HL-60 (cell line): ENCODE measurements at regions not wholly inside any gene's neighbourhood (a gene's known extent, or its start where the extent isn't known, plus 50 kb on each side); places are given as distances from the start of the nearest gene placed in this dataset.
A peak's percentile ranks its signal among the peaks of the same experiment; 100 is the strongest.

Experiments used
- DNase-seq, 2 experiments: peaks; one replicate each; pipeline ENCODE4 v3.0.0-alpha.2; 2010 to 2020; ENCODE audit warnings: low read depth in 1 of 2, low spot score in 1 of 2
- H3K27ac ChIP-seq: fragments of 250-450 bp; sonication (Bioruptor Pico); replicated peaks from 2 replicates; pipeline ENCODE4 v1.5.1; 2020; ENCODE audit warnings: mild to moderate bottlenecking, moderate library complexity
- H3K27me3 ChIP-seq: fragments of 250-450 bp; sonication (Bioruptor Pico); 2 replicates; pipeline ENCODE4 v1.5.1; 2021; ENCODE audit warnings: mild to moderate bottlenecking, moderate library complexity; ENCODE audit not compliant: insufficient read depth, poor library complexity, severe bottlenecking
- H3K4me3 ChIP-seq: replicated peaks from 2 replicates; pipeline ENCODE4 v1.5.1; 2011; ENCODE audit warnings: mild to moderate bottlenecking, control low read depth, low read length; ENCODE audit not compliant: insufficient read depth
- CTCF ChIP-seq: IDR thresholded peaks from one replicate; pipeline ENCODE4 v1.5.1; 2011; ENCODE audit warnings: low read length, control low read depth, inconsistent platforms; ENCODE audit not compliant: insufficient read depth
- GABPA ChIP-seq: IDR thresholded peaks from 2 replicates; pipeline ENCODE4 v1.6.1; 2012; ENCODE audit warnings: low read depth
- POLR2AphosphoS5 ChIP-seq: IDR thresholded peaks from 2 replicates; pipeline ENCODE4 v1.6.1; 2012; ENCODE audit warnings: low read depth
- SPI1 ChIP-seq: IDR thresholded peaks from 2 replicates; pipeline ENCODE4 v1.6.1; 2012; ENCODE audit warnings: low read depth, mild to moderate bottlenecking, borderline replicate concordance
- TF ChIP-seq, protein P1 (sequence below): IDR thresholded peaks from 2 replicates; pipeline ENCODE4 v1.6.1; 2012; ENCODE audit warnings: low read depth; ENCODE audit not compliant: insufficient replicate concordance

DNA sequence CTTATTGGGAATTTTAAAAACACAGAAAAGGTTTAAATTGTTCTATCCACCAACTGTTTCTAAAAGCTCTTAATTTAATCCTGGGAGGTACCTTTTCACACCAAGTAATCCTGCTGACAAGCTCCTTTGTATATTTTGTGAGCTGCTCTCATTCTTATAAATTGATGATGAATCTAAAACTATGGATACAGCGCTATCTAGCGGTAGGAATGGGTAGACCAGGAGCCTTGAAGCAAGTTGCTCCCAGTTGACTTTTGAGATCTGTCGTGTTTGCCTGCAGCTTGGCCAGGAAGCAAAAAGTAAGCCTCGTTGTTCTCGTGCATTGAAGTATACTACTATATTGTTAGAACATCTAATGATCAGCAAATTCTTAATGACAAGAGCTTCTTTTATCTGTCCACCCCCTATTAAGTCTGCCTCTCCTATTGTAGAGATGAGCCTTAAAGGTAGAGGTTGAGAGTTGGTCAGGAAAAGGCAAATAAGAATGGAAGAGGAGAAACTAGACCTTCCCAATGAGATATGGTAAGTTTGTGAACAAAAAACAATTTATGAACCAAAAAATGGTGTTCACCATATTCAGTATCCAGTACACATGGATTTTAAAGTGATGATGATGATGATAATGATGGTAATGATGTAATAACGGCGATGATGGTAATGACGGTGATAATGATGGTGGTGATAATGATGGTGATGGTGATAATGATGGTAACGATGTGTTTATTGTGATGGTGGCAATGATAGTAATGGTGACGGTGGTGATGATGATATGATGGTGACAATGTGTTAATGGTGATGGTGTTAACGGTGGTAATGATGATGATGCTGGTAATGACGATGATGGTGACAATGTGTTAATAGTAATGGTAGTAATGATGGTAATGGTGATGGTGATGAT is 212.1 kb upstream of the NCKAP5 start:
- H3K4me3 ChIP-seq = no peak overlapping the region
- H3K27ac ChIP-seq = no peak overlapping the region
- peak in 1 of 2 experiments; percentile 22 for DNase-seq
- TF ChIP-seq CTCF = peak; percentile 60
- TF ChIP-seq, protein P1, sequence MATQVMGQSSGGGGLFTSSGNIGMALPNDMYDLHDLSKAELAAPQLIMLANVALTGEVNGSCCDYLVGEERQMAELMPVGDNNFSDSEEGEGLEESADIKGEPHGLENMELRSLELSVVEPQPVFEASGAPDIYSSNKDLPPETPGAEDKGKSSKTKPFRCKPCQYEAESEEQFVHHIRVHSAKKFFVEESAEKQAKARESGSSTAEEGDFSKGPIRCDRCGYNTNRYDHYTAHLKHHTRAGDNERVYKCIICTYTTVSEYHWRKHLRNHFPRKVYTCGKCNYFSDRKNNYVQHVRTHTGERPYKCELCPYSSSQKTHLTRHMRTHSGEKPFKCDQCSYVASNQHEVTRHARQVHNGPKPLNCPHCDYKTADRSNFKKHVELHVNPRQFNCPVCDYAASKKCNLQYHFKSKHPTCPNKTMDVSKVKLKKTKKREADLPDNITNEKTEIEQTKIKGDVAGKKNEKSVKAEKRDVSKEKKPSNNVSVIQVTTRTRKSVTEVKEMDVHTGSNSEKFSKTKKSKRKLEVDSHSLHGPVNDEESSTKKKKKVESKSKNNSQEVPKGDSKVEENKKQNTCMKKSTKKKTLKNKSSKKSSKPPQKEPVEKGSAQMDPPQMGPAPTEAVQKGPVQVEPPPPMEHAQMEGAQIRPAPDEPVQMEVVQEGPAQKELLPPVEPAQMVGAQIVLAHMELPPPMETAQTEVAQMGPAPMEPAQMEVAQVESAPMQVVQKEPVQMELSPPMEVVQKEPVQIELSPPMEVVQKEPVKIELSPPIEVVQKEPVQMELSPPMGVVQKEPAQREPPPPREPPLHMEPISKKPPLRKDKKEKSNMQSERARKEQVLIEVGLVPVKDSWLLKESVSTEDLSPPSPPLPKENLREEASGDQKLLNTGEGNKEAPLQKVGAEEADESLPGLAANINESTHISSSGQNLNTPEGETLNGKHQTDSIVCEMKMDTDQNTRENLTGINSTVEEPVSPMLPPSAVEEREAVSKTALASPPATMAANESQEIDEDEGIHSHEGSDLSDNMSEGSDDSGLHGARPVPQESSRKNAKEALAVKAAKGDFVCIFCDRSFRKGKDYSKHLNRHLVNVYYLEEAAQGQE = no peak
- peaks cover 4% of the 10 kb centered on the region for H3K27me3 ChIP-seq

GRCh38 chr2:133780997-133781513 is 212.8 kb upstream of the NCKAP5 start:
- Histone ChIP-seq H3K4me3 (no peak overlapping the region), H3K27ac (no peak overlapping the region), H3K27me3 (peaks cover 2% of the 10 kb centered on the region)
- TF ChIP-seq POLR2AphosphoS5 = no peak
- TF ChIP-seq, protein P1 = no peak
- no peak for TF ChIP-seq GABPA
- no peak for TF ChIP-seq SPI1
- TF ChIP-seq CTCF = no peak
- DNase-seq = no peak

- TF ChIP-seq, protein P1 = no peak
- no peak for TF ChIP-seq GABPA
- TF ChIP-seq SPI1 = no peak
- no peak for TF ChIP-seq CTCF
- no peak for TF ChIP-seq POLR2AphosphoS5
- H3K4me3 ChIP-seq = no peak overlapping the region
- H3K27ac ChIP-seq = no peak overlapping the region
- DNase-seq = no peak
- no peaks in the 10 kb centered on the region for H3K27me3 ChIP-seq
Observed at GRCh38 chr2:133787207-133787606, 218.9 kb upstream of the NCKAP5 start.
